ENCODE measurements at regions not wholly inside any gene's neighbourhood (a gene's known extent, or its start where the extent isn't known, plus 50 kb on each side); places are given as distances from the start of the nearest gene placed in this dataset.

DNA sequence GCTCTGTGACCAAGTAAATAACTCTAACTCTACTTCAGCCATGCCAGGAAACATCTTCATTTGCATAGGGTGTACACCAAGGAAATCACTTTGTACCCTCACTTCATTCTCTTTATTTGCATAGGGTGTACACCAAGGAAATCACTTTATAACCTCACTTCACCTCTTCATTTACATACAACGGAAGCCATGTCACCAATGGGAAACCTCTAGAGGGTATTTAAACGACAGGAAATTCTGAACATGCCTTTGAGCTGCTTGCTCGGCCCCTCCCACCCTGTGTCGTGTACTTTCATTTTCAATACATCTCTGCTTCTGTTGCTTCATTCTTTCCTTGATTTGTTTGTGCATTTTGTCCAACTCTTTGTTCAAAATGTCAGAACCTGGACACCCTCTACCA is 848.1 kb upstream of the FRG1 start:
- H3K4me1 ChIP-seq (ENCODE audit: control insufficient read depth in 1 of 2, insufficient read depth in 2 of 2, low read length in 2 of 2) = no peaks in the 10 kb centered on the region
- no peak overlapping the region for H2AFZ ChIP-seq (ENCODE audit: low read depth, low read length, poor library complexity, severe bottlenecking)
- RAD21 ChIA-PET (ENCODE audit: low non-redundant PET in 1 of 2, low total read pairs in 2 of 2, uncharacterized antibody in 2 of 2, unreplicated experiment in 2 of 2) = no interaction called here
- BruUV-seq (replicated peaks) = no TSS peak
- H4K20me1 ChIP-seq (ENCODE audit: insufficient read depth) = no peaks in the 10 kb centered on the region
- TF ChIP-seq ZFX (IDR thresholded peaks at IDR 0.05) (no peak), RAD21 (IDR thresholded peaks at IDR 0.05; ENCODE audit: low read depth) (no peak), SRF (IDR thresholded peaks at IDR 0.05; ENCODE audit: low read depth) (no peak), CTCF (IDR thresholded peaks at IDR 0.05 in 2 of 3, conservative IDR thresholded peaks at IDR 0.05 in 1 of 3; ENCODE audit: borderline replicate concordance in 1 of 3, insufficient read depth in 1 of 3, low read depth in 2 of 3, low read length in 2 of 3) (no peak), MAX (IDR thresholded peaks at IDR 0.05) (no peak), CEBPB (IDR thresholded peaks at IDR 0.05; ENCODE audit: low read depth) (no peak), TCF7L2 (IDR thresholded peaks at IDR 0.05; ENCODE audit: borderline replicate concordance, extremely low read depth, insufficient read depth, insufficient read length) (no peak), EZH2 (IDR thresholded peaks at IDR 0.05) (no peak), FOSL1 (IDR thresholded peaks at IDR 0.05; ENCODE audit: low read depth) (no peak), SP1 (IDR thresholded peaks at IDR 0.05; ENCODE audit: low read depth) (no peak)
- TF ChIP-seq, protein P1, sequence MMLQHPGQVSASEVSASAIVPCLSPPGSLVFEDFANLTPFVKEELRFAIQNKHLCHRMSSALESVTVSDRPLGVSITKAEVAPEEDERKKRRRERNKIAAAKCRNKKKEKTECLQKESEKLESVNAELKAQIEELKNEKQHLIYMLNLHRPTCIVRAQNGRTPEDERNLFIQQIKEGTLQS (IDR thresholded peaks at IDR 0.05) = no peak
- no peak overlapping the region for H3K27ac ChIP-seq (ENCODE audit: low read depth, low read length)
- intact Hi-C loops (cut with micrococcal nuclease) = no loop called here
- H3K4me2 ChIP-seq (ENCODE audit: low read length) = no peak overlapping the region
- ATAC-seq (no peak), DNase-seq (ENCODE audit: low read depth, low spot score) (no peak)
- H3K9me2 ChIP-seq (ENCODE audit: insufficient read depth) = no peaks in the 10 kb centered on the region
- H3K9me3 ChIP-seq (ENCODE audit: control insufficient read depth in 1 of 2, insufficient read depth in 1 of 2, low read depth in 1 of 2, low read length in 2 of 2) = no peaks in the 10 kb centered on the region
- no peak overlapping the region for H3K9ac ChIP-seq (ENCODE audit: low read length)
- no peak overlapping the region for H3K4me3 ChIP-seq (replicated peaks in 1 of 2; ENCODE audit: low read depth in 1 of 2, low read length in 2 of 2)
- H3K27me3 ChIP-seq (ENCODE audit: insufficient read depth, low read length) = no peaks in the 10 kb centered on the region
- H3K36me3 ChIP-seq (ENCODE audit: control insufficient read depth in 1 of 2, insufficient read depth in 2 of 2, low read length in 2 of 2) = no peaks in the 10 kb centered on the region
- CTCF ChIA-PET = interaction anchor here (0.7 kb wide), 1 partner anchor 14 kb away, joined by 3 read pairs; no protein-coding TSS in a partner anchor
- H3K79me2 ChIP-seq (ENCODE audit: insufficient read depth, low read length) = no peaks in the 10 kb centered on the region
- POLR2A ChIA-PET = no interaction called here
